ENCODE measurements at regions not wholly inside any gene's neighbourhood (a gene's known extent, or its start where the extent isn't known, plus 50 kb on each side); places are given as distances from the start of the nearest gene placed in this dataset.

DNA sequence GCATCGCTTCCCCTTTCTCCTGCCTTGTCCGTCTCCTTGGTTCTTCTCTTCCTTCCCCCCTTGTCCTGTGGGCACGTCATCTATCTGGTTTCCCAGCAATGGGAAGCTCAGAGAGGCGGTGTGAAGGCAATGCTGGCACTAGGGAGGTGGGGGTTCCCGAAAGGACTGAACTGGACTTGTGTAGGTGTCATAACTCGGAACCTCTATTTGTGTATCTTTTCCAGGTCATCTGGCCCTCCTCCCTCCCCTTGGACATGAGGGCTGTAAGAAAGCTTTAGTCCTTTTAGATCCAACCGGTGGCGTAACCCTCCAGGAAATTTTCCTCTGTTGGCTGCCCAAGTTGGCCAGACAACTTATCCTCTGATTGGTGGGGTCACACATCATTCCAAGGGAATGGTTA, 231.5 kb upstream of the TLE3 start:
- peaks cover 10% of the 10 kb centered on the region for H3K4me1 ChIP-seq (ENCODE audit: control insufficient read depth, extremely low read depth, insufficient read depth, low read length)
- no peak for DNase-seq (ENCODE audit: low read depth in 2 of 2)

DNA sequence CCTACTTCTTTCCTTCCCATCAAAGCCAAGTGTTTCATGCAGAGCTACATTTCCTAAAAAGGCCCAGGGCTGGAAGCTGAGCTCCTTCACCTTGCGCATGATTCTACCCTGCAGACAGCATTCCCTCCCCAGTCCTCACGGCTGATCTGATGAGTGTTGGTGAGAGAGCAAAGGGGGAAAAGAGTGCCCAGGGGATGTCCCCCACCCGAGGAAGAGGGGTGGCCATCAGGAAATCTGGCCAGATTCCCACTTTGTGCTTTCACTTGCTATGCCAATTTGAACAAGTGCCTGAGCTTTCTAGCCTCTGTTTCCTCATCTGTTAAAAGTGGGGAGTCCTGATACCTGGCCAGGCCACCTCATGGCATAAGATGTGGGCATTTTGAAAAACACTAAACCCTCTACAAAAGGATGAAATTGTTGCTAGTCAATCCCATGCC, 231.0 kb upstream of the TLE3 start:
- no peak overlapping the region for H3K27ac ChIP-seq (ENCODE audit: insufficient read depth, low read length)
- no peak overlapping the region for H3K9ac ChIP-seq (ENCODE audit: insufficient read depth, low read length)
- no peaks in the 10 kb centered on the region for H3K36me3 ChIP-seq (ENCODE audit: control insufficient read depth, insufficient read depth, low read length)
- H3K79me2 ChIP-seq (ENCODE audit: control insufficient read depth, insufficient read depth, low read length) = no peaks in the 10 kb centered on the region
- H4K20me1 ChIP-seq (ENCODE audit: control insufficient read depth, extremely low read depth, insufficient read depth, low read length) = no peaks in the 10 kb centered on the region
- no peak overlapping the region for H3K4me3 ChIP-seq (replicated peaks in 1 of 4; ENCODE audit: control extremely low read depth in 1 of 4, insufficient read depth in 1 of 4, low read depth in 3 of 4, low read length in 4 of 4)
- no peak for DNase-seq (ENCODE audit: low read depth in 2 of 2)
- H3K4me1 ChIP-seq (ENCODE audit: control insufficient read depth, extremely low read depth, insufficient read depth, low read length) = peaks cover 15% of the 10 kb centered on the region
- no peak overlapping the region for H3K4me2 ChIP-seq (ENCODE audit: extremely low read depth, insufficient read depth, low read length)
- no peak for TF ChIP-seq EZH2 (IDR thresholded peaks at IDR 0.05; ENCODE audit: low read length, missing control alignments)
- TF ChIP-seq, protein P1, sequence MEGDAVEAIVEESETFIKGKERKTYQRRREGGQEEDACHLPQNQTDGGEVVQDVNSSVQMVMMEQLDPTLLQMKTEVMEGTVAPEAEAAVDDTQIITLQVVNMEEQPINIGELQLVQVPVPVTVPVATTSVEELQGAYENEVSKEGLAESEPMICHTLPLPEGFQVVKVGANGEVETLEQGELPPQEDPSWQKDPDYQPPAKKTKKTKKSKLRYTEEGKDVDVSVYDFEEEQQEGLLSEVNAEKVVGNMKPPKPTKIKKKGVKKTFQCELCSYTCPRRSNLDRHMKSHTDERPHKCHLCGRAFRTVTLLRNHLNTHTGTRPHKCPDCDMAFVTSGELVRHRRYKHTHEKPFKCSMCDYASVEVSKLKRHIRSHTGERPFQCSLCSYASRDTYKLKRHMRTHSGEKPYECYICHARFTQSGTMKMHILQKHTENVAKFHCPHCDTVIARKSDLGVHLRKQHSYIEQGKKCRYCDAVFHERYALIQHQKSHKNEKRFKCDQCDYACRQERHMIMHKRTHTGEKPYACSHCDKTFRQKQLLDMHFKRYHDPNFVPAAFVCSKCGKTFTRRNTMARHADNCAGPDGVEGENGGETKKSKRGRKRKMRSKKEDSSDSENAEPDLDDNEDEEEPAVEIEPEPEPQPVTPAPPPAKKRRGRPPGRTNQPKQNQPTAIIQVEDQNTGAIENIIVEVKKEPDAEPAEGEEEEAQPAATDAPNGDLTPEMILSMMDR (conservative IDR thresholded peaks at IDR 0.05 in 1 of 2, IDR thresholded peaks at IDR 0.05 in 1 of 2; ENCODE audit: low read depth in 1 of 2, low read length in 2 of 2) = no peak
- no peaks in the 10 kb centered on the region for H3K27me3 ChIP-seq (ENCODE audit: control insufficient read depth, insufficient read depth, low read length)
- H2AFZ ChIP-seq (ENCODE audit: low read length) = no peak overlapping the region
- H3K9me3 ChIP-seq (ENCODE audit: control insufficient read depth, insufficient read depth, low read depth, low read length) = no peaks in the 10 kb centered on the region

More for the DNA sequence above, 231.5 kb upstream of the TLE3 start:
- Histone ChIP-seq H2AFZ (ENCODE audit: low read length) (no peak overlapping the region), H3K27me3 (ENCODE audit: control insufficient read depth, insufficient read depth, low read length) (no peaks in the 10 kb centered on the region), H3K4me2 (ENCODE audit: extremely low read depth, insufficient read depth, low read length) (no peak overlapping the region), H3K36me3 (ENCODE audit: control insufficient read depth, insufficient read depth, low read length) (no peaks in the 10 kb centered on the region), H3K9me3 (ENCODE audit: control insufficient read depth, insufficient read depth, low read depth, low read length) (no peaks in the 10 kb centered on the region), H3K27ac (ENCODE audit: insufficient read depth, low read length) (no peak overlapping the region), H4K20me1 (ENCODE audit: control insufficient read depth, extremely low read depth, insufficient read depth, low read length) (no peaks in the 10 kb centered on the region), H3K9ac (ENCODE audit: insufficient read depth, low read length) (no peak overlapping the region), H3K4me3 (replicated peaks in 1 of 4; ENCODE audit: control extremely low read depth in 1 of 4, insufficient read depth in 1 of 4, low read depth in 3 of 4, low read length in 4 of 4) (no peak overlapping the region), H3K79me2 (ENCODE audit: control insufficient read depth, insufficient read depth, low read length) (no peaks in the 10 kb centered on the region)
- TF ChIP-seq EZH2 (IDR thresholded peaks at IDR 0.05; ENCODE audit: low read length, missing control alignments) = no peak
- TF ChIP-seq, protein P1 (conservative IDR thresholded peaks at IDR 0.05 in 1 of 2, IDR thresholded peaks at IDR 0.05 in 1 of 2; ENCODE audit: low read depth in 1 of 2, low read length in 2 of 2) = no peak

DNA sequence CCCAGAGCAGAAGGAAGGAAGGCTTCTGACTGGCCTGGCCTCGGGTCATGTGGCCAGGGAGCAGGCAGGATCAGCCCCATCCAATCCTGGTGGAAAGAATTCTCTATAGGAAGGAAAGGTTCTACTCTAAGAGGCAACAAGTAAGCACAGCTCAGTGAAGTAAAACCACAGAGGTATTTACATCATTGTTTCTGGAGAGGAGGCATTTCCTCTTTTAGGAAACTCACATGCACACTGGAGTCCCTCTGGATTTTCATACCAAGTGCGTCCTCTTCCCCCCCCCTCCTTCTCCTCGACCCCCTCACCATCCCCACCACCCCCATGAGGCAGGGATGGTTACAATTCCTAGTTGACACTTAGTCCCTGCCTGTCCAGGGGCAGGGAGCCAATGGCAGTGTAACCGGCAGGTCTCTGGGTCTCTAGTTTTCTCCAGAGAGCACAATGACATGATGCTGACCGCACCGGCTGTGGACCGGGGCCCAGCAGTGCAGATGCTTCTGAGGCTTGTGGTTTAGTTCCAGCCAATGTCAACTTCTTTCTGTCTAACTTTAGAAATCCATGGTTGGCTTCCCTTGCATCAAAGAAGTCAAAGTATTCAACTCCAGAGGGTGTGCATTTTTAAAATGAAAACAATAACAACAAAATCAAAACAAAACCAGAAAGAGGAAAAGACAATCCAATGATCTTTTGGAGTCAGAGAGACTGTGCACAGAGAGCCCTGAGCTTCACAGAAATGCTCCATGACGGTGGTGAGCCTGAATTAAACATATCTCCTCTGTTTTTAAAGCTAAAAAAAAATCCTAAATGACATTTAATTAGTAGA, 230.3 kb upstream of the TLE3 start:
- no peaks in the 10 kb centered on the region for H3K27me3 ChIP-seq (ENCODE audit: control insufficient read depth, insufficient read depth, low read length)
- no peak overlapping the region for H3K27ac ChIP-seq (ENCODE audit: insufficient read depth, low read length)
- H3K4me3 ChIP-seq (replicated peaks in 1 of 4; ENCODE audit: control extremely low read depth in 1 of 4, insufficient read depth in 1 of 4, low read depth in 3 of 4, low read length in 4 of 4) = no peak overlapping the region
- H2AFZ ChIP-seq (ENCODE audit: low read length) = no peak overlapping the region
- peak; percentile 65 to 96 for DNase-seq (ENCODE audit: low read depth in 2 of 2)
- H3K9me3 ChIP-seq (ENCODE audit: control insufficient read depth, insufficient read depth, low read depth, low read length) = no peaks in the 10 kb centered on the region
- H4K20me1 ChIP-seq (ENCODE audit: control insufficient read depth, extremely low read depth, insufficient read depth, low read length) = no peaks in the 10 kb centered on the region
- H3K4me2 ChIP-seq (ENCODE audit: extremely low read depth, insufficient read depth, low read length) = peak overlapping the region; percentile 4
- H3K4me1 ChIP-seq (ENCODE audit: control insufficient read depth, extremely low read depth, insufficient read depth, low read length) = peaks cover 19% of the 10 kb centered on the region
- H3K36me3 ChIP-seq (ENCODE audit: control insufficient read depth, insufficient read depth, low read length) = no peaks in the 10 kb centered on the region
- H3K79me2 ChIP-seq (ENCODE audit: control insufficient read depth, insufficient read depth, low read length) = no peaks in the 10 kb centered on the region
- H3K9ac ChIP-seq (ENCODE audit: insufficient read depth, low read length) = no peak overlapping the region
- TF ChIP-seq, protein P1 (conservative IDR thresholded peaks at IDR 0.05 in 1 of 2, IDR thresholded peaks at IDR 0.05 in 1 of 2; ENCODE audit: low read depth in 1 of 2, low read length in 2 of 2) = no peak
- no peak for TF ChIP-seq EZH2 (IDR thresholded peaks at IDR 0.05; ENCODE audit: low read length, missing control alignments)
